ENCODE measurements at regions not wholly inside any gene's neighbourhood (a gene's known extent, or its start where the extent isn't known, plus 50 kb on each side); places are given as distances from the start of the nearest gene placed in this dataset.

DNA sequence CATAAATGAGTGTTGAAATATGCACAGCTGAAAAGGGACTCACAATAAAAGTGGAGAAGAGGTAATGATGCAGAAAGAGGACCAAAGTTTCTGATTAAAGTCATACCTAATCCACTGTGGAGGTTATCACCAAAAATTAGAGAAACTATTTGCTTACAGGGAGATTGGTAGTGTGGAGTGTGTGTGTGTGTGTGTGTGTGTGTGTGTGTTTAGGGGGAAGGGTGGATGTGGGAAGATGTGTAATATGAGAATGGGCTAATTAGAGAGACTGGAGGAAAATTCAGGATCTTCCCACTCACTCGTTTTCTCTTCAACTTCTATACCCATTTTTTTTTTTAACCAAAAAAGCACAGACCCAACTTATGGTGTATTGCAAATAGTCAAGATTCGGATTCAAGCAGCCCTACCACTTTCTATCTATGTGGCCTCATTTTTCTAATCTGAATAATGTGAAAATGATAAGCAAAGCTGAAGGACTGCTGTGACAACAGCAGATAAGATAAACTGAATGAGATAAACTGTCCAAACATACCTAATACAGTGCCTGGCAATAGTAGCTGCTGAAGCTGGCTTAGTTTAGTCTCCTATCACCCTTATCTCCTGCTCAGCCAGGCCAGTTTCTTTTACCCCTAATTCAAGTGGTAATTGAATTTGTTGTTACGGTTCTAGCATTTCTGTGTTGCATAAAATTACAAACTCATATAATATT is 501.1 kb downstream of the KDM4C start:
- TF ChIP-seq, protein P1, sequence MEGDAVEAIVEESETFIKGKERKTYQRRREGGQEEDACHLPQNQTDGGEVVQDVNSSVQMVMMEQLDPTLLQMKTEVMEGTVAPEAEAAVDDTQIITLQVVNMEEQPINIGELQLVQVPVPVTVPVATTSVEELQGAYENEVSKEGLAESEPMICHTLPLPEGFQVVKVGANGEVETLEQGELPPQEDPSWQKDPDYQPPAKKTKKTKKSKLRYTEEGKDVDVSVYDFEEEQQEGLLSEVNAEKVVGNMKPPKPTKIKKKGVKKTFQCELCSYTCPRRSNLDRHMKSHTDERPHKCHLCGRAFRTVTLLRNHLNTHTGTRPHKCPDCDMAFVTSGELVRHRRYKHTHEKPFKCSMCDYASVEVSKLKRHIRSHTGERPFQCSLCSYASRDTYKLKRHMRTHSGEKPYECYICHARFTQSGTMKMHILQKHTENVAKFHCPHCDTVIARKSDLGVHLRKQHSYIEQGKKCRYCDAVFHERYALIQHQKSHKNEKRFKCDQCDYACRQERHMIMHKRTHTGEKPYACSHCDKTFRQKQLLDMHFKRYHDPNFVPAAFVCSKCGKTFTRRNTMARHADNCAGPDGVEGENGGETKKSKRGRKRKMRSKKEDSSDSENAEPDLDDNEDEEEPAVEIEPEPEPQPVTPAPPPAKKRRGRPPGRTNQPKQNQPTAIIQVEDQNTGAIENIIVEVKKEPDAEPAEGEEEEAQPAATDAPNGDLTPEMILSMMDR (conservative IDR thresholded peaks at IDR 0.05 in 1 of 2, IDR thresholded peaks at IDR 0.05 in 1 of 2; ENCODE audit: low read depth in 1 of 2, low read length in 2 of 2) = no peak
- no peak for TF ChIP-seq EZH2 (IDR thresholded peaks at IDR 0.05; ENCODE audit: low read length, missing control alignments)

Measured in fibroblast of lung (primary cell).